Fibroblast of the aortic adventitia (primary cell): ENCODE measurements at regions not wholly inside any gene's neighbourhood (a gene's known extent, or its start where the extent isn't known, plus 50 kb on each side); places are given as distances from the start of the nearest gene placed in this dataset.
"Not testable (repeated sequence)": the region's sequence is repeated elsewhere in the genome, so short reads cannot be mapped to it uniquely, and the experiment has no call there.

ENCODE experiments used
- DNase-seq: peaks from one replicate; pipeline ENCODE4 v3.0.0-alpha.2; 2010; ENCODE audit warnings: low read depth
- H3K4me3 ChIP-seq: 2 replicates; pipeline ENCODE4 v1.5.1; 2011; ENCODE audit warnings: low read depth, mild to moderate bottlenecking, control low read depth, low read length, moderate library complexity
- CTCF ChIP-seq: IDR thresholded peaks from 2 replicates; pipeline ENCODE4 v1.5.1; 2011; ENCODE audit warnings: mild to moderate bottlenecking, low read length, control low read depth, inconsistent platforms; ENCODE audit not compliant: insufficient read depth

DNA sequence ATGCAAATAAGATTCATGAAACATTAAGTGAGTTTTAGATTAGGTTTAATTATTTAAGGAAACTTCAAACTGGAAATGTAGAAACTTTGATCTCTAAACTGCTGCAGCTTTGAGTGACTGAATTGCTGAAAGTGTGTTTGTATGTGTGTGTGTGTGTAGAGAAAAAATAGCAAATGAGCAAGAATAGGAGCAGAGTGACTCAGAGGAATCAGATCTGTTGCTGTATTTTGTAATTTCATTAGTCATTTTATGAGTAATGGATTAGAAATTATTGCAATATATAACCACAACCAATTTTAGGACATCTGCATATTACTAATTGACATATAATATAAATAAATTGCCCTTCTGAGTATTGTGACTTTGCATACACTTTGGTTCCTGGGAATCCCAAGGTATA, 52.8 kb upstream of the SLC9A9 start:
- TF ChIP-seq CTCF = no peak
- H3K4me3 ChIP-seq = no peak overlapping the region
- DNase-seq = peak; percentile 84

- H3K4me3 ChIP-seq = no peak overlapping the region
- no peak for TF ChIP-seq CTCF
- no peak for DNase-seq
These were observed 53.9 kb upstream of the SLC9A9 start for GRCh38 chr3:143902210-143902609.

GRCh38 chr3:143910756-143911155, 60.9 kb upstream of the DIPK2A start:
- DNase-seq = no peak
- H3K4me3 ChIP-seq = no peak overlapping the region
- no peak for TF ChIP-seq CTCF

DNA sequence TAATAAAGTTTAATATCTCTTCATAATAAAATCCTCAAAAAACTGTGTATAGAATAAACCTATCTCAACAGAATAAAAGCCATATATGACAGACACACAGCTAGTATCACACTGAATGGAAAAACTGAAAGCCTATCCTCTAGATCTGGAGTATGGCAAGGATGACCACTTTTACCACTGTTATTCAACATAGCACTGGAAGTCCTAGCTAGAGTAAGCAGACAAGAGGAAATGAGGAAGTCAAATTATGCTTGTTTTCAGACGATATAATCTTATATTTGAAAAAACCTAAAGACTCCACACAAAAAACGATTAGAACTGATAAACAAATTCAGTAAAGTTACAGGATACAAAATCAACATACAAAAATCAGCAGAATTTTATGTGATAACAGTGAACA, 57.4 kb upstream of the DIPK2A start:
- no peak overlapping the region for H3K4me3 ChIP-seq

GRCh38 chr3:143918848-143919247, 52.8 kb upstream of the DIPK2A start:
- H3K4me3 ChIP-seq = no peak overlapping the region
- TF ChIP-seq CTCF = no peak
- DNase-seq = no peak

More for the DNA sequence above, 57.4 kb upstream of the DIPK2A start:
- no peak for TF ChIP-seq CTCF
- DNase-seq = no peak

- not testable (repeated sequence) for H3K4me3 ChIP-seq, DNase-seq
These were observed 50.4 kb upstream of the DIPK2A start for GRCh38 chr3:143921176-143921575.
